HL-60 (cell line): ENCODE measurements at regions not wholly inside any gene's neighbourhood (a gene's known extent, or its start where the extent isn't known, plus 50 kb on each side); places are given as distances from the start of the nearest gene placed in this dataset.
A peak's percentile ranks its signal among the peaks of the same experiment; 100 is the strongest.

ENCODE experiments used
- DNase-seq, 2 experiments: peaks; one replicate each; pipeline ENCODE4 v3.0.0-alpha.2; 2010 to 2020; ENCODE audit warnings: low read depth in 1 of 2, low spot score in 1 of 2
- H3K27ac ChIP-seq: fragments of 250-450 bp; sonication (Bioruptor Pico); replicated peaks from 2 replicates; pipeline ENCODE4 v1.5.1; 2020; ENCODE audit warnings: mild to moderate bottlenecking, moderate library complexity
- H3K27me3 ChIP-seq: fragments of 250-450 bp; sonication (Bioruptor Pico); 2 replicates; pipeline ENCODE4 v1.5.1; 2021; ENCODE audit warnings: mild to moderate bottlenecking, moderate library complexity; ENCODE audit not compliant: insufficient read depth, poor library complexity, severe bottlenecking
- H3K4me3 ChIP-seq: replicated peaks from 2 replicates; pipeline ENCODE4 v1.5.1; 2011; ENCODE audit warnings: mild to moderate bottlenecking, control low read depth, low read length; ENCODE audit not compliant: insufficient read depth
- GABPA ChIP-seq: IDR thresholded peaks from 2 replicates; pipeline ENCODE4 v1.6.1; 2012; ENCODE audit warnings: low read depth
- POLR2AphosphoS5 ChIP-seq: IDR thresholded peaks from 2 replicates; pipeline ENCODE4 v1.6.1; 2012; ENCODE audit warnings: low read depth
- SPI1 ChIP-seq: IDR thresholded peaks from 2 replicates; pipeline ENCODE4 v1.6.1; 2012; ENCODE audit warnings: low read depth, mild to moderate bottlenecking, borderline replicate concordance
- TF ChIP-seq, protein P1 (sequence below): IDR thresholded peaks from 2 replicates; pipeline ENCODE4 v1.6.1; 2012; ENCODE audit warnings: low read depth; ENCODE audit not compliant: insufficient replicate concordance
- TF ChIP-seq, protein P2 (sequence below): IDR thresholded peaks from one replicate; pipeline ENCODE4 v1.5.1; 2011; ENCODE audit warnings: low read length, control low read depth, inconsistent platforms; ENCODE audit not compliant: insufficient read depth

DNA sequence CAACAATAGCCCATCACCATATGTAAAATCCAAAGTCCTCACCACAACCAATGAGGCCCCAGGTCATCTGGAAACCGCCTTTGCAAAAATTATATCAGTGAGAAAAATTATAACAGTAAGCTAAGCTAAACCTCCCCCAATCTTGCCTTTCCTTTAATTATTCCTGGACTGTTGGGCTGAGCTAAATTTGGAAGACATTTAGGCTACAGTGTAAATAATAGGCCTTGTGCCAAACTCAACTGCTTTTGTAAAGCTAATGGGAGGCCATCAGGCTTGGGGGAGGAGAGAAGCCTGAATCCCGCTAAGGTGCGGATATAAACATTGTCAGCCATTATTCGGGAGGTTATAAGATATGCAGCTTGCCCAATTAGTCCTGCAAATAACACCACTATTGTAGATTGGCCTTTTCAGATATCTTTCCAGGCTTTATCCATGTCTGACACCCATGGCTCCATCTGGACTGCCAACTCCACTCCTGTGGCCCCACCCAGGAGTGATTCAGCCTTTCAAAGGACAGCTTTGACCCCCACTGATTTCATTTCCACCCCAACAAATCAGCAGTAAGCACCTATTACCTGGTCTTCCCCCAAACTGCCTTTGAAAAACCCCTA is 53.0 kb upstream of the CA12 start:
- H3K27me3 ChIP-seq = no peaks in the 10 kb centered on the region
- TF ChIP-seq, protein P1, sequence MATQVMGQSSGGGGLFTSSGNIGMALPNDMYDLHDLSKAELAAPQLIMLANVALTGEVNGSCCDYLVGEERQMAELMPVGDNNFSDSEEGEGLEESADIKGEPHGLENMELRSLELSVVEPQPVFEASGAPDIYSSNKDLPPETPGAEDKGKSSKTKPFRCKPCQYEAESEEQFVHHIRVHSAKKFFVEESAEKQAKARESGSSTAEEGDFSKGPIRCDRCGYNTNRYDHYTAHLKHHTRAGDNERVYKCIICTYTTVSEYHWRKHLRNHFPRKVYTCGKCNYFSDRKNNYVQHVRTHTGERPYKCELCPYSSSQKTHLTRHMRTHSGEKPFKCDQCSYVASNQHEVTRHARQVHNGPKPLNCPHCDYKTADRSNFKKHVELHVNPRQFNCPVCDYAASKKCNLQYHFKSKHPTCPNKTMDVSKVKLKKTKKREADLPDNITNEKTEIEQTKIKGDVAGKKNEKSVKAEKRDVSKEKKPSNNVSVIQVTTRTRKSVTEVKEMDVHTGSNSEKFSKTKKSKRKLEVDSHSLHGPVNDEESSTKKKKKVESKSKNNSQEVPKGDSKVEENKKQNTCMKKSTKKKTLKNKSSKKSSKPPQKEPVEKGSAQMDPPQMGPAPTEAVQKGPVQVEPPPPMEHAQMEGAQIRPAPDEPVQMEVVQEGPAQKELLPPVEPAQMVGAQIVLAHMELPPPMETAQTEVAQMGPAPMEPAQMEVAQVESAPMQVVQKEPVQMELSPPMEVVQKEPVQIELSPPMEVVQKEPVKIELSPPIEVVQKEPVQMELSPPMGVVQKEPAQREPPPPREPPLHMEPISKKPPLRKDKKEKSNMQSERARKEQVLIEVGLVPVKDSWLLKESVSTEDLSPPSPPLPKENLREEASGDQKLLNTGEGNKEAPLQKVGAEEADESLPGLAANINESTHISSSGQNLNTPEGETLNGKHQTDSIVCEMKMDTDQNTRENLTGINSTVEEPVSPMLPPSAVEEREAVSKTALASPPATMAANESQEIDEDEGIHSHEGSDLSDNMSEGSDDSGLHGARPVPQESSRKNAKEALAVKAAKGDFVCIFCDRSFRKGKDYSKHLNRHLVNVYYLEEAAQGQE = no peak
- TF ChIP-seq SPI1 = no peak
- TF ChIP-seq POLR2AphosphoS5 = no peak
- no peak for TF ChIP-seq GABPA
- no peak overlapping the region for H3K27ac ChIP-seq
- DNase-seq = no peak
- no peak overlapping the region for H3K4me3 ChIP-seq

DNA sequence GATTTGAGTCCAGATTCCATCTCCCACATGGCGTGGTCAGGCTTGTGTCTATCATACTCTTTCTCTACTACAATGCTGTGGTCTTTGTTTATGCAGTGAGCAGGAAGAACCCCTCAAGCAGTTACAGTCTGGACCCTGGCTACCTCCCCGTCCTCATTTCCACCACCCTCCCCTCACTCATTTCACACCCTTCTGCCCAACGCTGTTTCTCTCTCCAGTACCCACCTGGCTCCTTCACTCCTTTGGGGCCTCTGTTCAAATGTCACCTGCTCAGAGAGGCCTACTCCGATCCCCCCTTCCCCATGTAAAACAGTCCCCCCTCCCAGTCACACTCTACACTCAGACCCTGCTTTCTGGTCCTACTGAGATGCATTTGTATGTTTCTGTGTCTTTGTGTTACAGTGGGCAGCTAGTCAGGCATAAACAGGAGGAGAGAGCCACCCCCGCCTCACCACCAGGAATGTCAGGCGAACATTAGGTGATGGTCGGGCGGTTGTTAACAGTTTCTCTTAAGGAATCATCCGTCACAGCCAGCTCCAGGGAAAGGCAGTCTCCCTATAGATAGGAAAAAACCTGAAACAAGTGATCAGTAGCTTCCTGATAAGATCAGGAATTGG is 53.7 kb upstream of the CA12 start:
- Histone ChIP-seq H3K27ac (no peak overlapping the region), H3K4me3 (no peak overlapping the region), H3K27me3 (no peaks in the 10 kb centered on the region)
- TF ChIP-seq, protein P2, sequence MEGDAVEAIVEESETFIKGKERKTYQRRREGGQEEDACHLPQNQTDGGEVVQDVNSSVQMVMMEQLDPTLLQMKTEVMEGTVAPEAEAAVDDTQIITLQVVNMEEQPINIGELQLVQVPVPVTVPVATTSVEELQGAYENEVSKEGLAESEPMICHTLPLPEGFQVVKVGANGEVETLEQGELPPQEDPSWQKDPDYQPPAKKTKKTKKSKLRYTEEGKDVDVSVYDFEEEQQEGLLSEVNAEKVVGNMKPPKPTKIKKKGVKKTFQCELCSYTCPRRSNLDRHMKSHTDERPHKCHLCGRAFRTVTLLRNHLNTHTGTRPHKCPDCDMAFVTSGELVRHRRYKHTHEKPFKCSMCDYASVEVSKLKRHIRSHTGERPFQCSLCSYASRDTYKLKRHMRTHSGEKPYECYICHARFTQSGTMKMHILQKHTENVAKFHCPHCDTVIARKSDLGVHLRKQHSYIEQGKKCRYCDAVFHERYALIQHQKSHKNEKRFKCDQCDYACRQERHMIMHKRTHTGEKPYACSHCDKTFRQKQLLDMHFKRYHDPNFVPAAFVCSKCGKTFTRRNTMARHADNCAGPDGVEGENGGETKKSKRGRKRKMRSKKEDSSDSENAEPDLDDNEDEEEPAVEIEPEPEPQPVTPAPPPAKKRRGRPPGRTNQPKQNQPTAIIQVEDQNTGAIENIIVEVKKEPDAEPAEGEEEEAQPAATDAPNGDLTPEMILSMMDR = no peak
- no peak for TF ChIP-seq SPI1
- TF ChIP-seq, protein P1 = no peak
- TF ChIP-seq POLR2AphosphoS5 = no peak
- no peak for TF ChIP-seq GABPA
- no peak for DNase-seq

- DNase-seq = no peak
- no peak for TF ChIP-seq POLR2AphosphoS5
- TF ChIP-seq, protein P2 = no peak
- TF ChIP-seq, protein P1 = no peak
- no peak for TF ChIP-seq SPI1
- TF ChIP-seq GABPA = no peak
- Histone ChIP-seq H3K4me3 (no peak overlapping the region), H3K27me3 (no peaks in the 10 kb centered on the region), H3K27ac (peak overlapping the region; percentile 59; the same call in 1 of the 2 replicates)
Measured at GRCh38 chr15:63436341-63436740, 54.7 kb upstream of the CA12 start.
